Spleen (tissue), 7 donors: ENCODE measurements at regions not wholly inside any gene's neighbourhood (a gene's known extent, or its start where the extent isn't known, plus 50 kb on each side); places are given as distances from the start of the nearest gene placed in this dataset.

ENCODE experiments used
- CTCF ChIP-seq, 11 experiments: fragments of 200-600 bp in 7 of 11; fragments of 450-650 bp in 4 of 11; sonication (generic) in 4 of 11; IDR thresholded peaks in 8 of 11; conservative IDR thresholded peaks in 3 of 11; 1 replicate in 7 of 11; 2 replicates in 4 of 11; pipeline versions ENCODE4 v1.4.0 to v1.8.0; 2016 to 2021; ENCODE audit warnings: antibody characterized with exemption in 11 of 11, inconsistent platforms in 4 of 11, mild to moderate bottlenecking in 1 of 11
- POLR2A ChIP-seq, 3 donors: fragments of 450-650 bp; IDR thresholded peaks; one replicate each; pipeline ENCODE4 v1.5.1; 2017; ENCODE audit warnings: antibody characterized with exemption in 3 of 3, mild to moderate bottlenecking in 1 of 3
- donor health status: DM: no; HTN: no; CAD: no; lungs with moderate emphysema.
- donor health status: DM: no; HTN: no; CAD: no.
- donor health status: DM: no; HTN: no; CAD: no.

- TF ChIP-seq CTCF (IDR thresholded peaks at IDR 0.05 in 8 of 11, conservative IDR thresholded peaks at IDR 0.05 in 3 of 11) (no peak), POLR2A (IDR thresholded peaks at IDR 0.05) (no peak)
Measured at GRCh38 chr9:26234865-26235264, 556.6 kb upstream of the TUSC1 start.
